Stimulated activated CD4-positive, alpha-beta T cell treated with anti-CD3 and anti-CD28 coated beads, Interleukin-12 subunit alpha, Interleukin-12 subunit beta, amount 100 ng/mL, for 4 hours (primary cell): ENCODE measurements at regions not wholly inside any gene's neighbourhood (a gene's known extent, or its start where the extent isn't known, plus 50 kb on each side); places are given as distances from the start of the nearest gene placed in this dataset.
"Not testable (repeated sequence)": the region's sequence is repeated elsewhere in the genome, so short reads cannot be mapped to it uniquely, and the experiment has no call there.

Experiments
- DNase-seq: peaks from one replicate; pipeline ENCODE4 v3.0.0-alpha.2; 2020

GRCh38 chr2:17251171-17251570, 267.1 kb downstream of the RAD51AP2 start:
- no peak for DNase-seq

GRCh38 chr2:17249249-17249648, 269.0 kb downstream of the RAD51AP2 start:
- DNase-seq = no peak

DNA sequence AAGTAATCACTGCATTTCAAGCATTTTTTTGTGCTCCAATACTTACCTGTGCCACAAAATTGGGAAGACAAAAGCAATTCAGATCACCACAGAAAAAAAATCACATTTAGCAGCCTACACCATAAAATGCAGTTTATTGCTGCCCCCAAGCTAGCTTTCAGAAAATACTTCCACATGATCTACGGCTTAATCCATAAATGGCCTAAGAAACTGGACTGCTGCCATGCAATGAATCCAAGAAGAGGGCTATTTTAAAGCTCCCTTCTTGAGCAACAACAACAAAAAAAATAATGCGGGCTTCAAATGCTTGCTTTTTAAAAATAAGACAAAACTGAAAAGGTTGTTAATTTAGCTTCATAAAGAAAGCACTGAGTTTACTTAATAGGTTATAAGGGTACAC, 272.3 kb downstream of the RAD51AP2 start:
- DNase-seq = no peak

- DNase-seq = no peak
Measured at GRCh38 chr2:17242813-17243485, 275.3 kb downstream of the RAD51AP2 start.

- no peak for DNase-seq
Measured at GRCh38 chr2:17239550-17239949, 278.7 kb downstream of the RAD51AP2 start.

- no peak for DNase-seq
Measured at GRCh38 chr2:17235167-17235566, 283.1 kb downstream of the RAD51AP2 start.

GRCh38 chr2:17232776-17233556, 285.3 kb downstream of the RAD51AP2 start:
- DNase-seq = no peak

DNA sequence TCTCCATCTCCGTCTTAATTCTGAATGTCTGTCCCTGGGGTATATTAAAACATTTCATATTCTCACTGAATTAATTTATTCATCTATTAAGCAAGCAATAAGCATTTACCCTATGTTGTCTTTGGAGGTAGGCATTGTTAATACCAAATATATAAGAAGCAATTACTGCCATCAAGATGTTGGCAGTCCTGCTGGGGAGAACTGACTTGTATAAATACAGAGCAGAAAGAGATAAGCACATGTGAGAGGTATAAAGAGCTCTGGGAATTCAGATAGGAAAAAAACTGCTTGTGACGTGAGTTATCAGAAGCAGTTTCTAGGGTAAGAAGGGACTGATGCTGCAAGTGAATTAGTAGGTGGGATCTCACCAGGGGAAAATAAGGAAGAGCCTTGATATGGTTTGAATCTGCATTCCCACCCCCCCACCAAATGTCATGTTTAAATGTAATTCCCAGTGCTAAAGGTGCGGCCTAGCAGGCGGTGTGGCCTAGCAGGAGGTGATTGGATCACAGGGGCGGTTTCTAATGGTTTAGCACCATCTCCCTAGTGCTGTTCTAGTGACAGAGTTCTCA, 286.8 kb downstream of the RAD51AP2 start:
- DNase-seq = no peak

GRCh38 chr2:17229414-17229813, 288.8 kb downstream of the RAD51AP2 start:
- no peak for DNase-seq

GRCh38 chr2:17228461-17228860, 289.8 kb downstream of the RAD51AP2 start:
- DNase-seq = no peak

DNA sequence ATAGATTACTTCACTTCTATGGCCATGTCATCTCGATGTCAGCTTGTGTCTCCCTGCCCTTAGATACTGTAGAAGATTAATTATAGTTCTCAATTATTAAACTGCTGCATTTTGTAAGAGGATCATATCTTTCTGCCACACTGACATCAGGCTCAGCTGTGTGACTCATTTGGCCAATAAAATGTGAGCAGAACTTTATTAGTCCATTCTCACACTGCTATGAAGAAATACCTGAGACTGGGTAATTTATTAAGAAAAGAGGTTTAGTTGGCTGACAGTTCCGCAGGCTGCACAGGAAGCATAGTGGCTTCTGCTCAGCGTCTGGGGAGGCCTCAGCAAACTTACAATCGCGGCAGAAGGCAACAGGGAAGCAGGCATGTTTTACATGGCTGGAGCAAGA, 290.4 kb downstream of the RAD51AP2 start:
- no peak for DNase-seq

- no peak for DNase-seq
Measured at GRCh38 chr2:17226941-17227490, 291.2 kb downstream of the RAD51AP2 start.

DNA sequence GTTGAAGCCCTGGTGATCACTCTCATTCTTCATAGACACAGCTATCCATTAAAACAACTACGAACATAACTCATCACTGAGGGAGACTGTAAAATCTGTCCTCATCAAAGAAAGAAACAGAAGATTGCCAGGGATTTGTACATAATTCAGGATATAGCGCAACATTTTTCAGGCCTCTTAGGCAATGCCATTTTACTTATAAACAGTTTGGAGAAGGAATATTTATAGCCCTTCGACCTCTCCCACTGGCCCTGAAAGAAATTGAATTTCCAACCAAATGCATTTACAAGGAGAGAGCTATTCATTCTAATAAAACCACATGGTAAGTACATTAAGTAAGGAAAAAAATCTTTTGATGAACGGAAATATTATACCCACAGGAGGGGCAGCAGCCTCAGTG, 295.0 kb downstream of the RAD51AP2 start:
- no peak for DNase-seq

GRCh38 chr2:17208511-17208910, 309.7 kb downstream of the RAD51AP2 start:
- DNase-seq = no peak

GRCh38 chr2:17206771-17207170, 311.5 kb downstream of the RAD51AP2 start:
- no peak for DNase-seq

DNA sequence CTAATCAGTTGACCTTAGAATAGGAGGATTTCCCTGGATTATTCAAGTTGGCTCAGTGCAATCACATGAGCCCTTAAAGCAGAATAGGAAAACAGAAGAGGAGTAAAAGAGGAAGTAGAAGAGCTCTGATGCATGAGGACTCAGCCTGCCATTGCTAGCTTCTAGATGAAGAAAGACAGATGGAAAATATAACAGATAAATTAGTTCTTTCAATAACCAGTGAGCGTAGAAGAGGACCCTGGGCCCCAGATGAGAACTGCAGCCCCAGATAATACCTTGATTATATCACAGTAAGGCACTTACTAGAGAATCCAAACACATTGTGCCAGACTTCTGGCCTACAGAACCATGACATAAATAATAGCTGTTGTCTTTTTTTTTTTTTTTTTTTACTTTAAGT, 314.0 kb downstream of the RAD51AP2 start:
- not testable (repeated sequence) for DNase-seq

- not testable (repeated sequence) for DNase-seq
Measured at GRCh38 chr2:17202628-17203027, 315.6 kb downstream of the RAD51AP2 start.

- no peak for DNase-seq
Measured at GRCh38 chr2:17199741-17200140, 318.5 kb downstream of the RAD51AP2 start.

DNA sequence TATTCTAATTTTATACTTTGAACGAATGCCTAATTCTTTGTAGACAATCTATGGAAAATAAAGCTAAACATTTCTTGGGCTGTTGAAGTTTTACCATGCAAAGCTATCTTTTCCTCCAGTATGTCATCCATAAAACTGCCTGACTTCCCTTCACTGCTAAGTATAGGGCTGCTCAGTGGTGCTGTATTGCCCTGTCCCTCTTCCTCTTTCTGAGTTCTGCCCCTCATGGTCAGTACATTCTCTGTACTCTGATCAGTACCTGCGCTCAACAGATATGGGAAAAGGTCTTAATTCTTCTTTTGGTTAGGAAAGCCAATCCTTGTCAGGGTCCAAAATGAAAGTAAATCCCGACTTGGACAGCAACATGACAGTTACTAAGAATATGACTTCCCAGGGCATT, 321.9 kb downstream of the RAD51AP2 start:
- DNase-seq = no peak

DNA sequence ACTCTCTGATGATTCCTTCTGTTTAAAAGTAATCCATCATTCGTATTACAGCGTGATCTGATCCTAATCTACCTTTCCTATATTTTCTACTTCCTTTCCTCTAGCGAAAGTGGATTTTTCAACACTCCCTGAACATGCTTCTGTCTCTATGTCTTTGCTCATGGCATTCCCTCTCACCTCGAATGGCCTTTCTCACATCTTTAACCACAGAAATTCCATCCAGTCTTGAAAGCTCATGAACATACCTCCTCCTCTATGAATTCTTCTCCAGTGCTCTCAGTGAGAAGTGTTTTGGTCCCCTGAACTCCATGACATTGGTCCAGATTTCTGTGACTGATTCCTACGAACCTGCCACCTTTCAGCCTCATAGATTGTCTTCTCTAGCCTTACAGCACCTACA, 323.2 kb downstream of the RAD51AP2 start:
- DNase-seq = no peak

- DNase-seq = no peak
Measured at GRCh38 chr2:17194083-17194482, 324.2 kb downstream of the RAD51AP2 start.

DNA sequence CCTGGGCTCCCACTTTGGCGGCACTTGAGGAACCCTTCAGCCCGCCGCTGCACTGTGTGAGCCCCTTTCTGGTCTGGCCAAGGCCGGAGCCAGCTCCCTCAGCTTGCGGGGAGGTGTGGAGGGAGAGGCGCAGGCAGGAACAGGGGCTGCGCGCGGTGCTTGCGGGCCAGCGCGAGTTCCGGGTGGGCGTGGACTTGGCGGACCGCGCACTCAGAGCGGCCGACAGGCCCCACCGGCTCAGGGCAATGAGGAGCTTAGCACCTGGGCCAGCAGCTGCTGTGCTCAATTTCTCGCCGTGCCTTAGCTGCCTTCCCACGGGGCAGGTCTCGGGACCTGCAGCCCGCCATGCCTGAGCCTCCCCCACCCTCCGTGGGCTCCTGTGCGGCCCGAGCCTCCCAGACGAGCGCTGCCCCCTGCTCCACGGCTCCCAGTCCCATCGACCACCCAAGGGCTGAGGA, 324.8 kb downstream of the RAD51AP2 start:
- not testable (repeated sequence) for DNase-seq

DNA sequence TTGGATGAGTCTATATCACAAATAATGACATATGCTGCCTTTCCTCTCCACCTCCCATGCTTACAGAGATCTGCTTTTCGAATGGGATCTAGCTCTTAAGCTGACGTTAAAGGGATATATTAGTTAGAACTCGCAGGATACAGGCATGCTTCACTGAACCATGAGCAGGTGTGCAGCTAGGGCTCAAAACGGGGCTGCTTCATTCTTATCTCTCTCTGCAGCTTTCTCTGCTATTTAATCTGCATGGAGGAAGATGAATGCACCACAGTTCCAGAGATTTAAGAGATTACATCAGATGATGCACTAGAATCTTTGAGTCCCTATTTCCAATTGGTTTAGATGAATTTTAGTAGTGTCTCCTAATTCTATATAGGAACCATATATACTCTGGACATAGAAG, 327.0 kb downstream of the RAD51AP2 start:
- no peak for DNase-seq

GRCh38 chr2:17190527-17190926, 327.7 kb downstream of the RAD51AP2 start:
- no peak for DNase-seq
